WTC11 (cell line): ENCODE measurements at regions not wholly inside any gene's neighbourhood (a gene's known extent, or its start where the extent isn't known, plus 50 kb on each side); places are given as distances from the start of the nearest gene placed in this dataset.

Source experiments
- TEAD4 ChIP-seq: sonication (generic); formaldehyde crosslinking; IDR thresholded peaks from 2 replicates; pipeline ENCODE4 v1.8.0; 2022; ENCODE audit warnings: mild to moderate bottlenecking, missing genetic modification reagents
- TF ChIP-seq, protein P1 (sequence below): fragments of 200-600 bp; IDR thresholded peaks from 2 replicates; pipeline ENCODE4 v1.8.0; 2022; ENCODE audit warnings: antibody characterized with exemption
- TF ChIP-seq, protein P2 (sequence below): sonication (generic); formaldehyde crosslinking; IDR thresholded peaks from 2 replicates; pipeline ENCODE4 v1.8.0; 2022; ENCODE audit warnings: mild to moderate bottlenecking, missing genetic modification reagents

DNA sequence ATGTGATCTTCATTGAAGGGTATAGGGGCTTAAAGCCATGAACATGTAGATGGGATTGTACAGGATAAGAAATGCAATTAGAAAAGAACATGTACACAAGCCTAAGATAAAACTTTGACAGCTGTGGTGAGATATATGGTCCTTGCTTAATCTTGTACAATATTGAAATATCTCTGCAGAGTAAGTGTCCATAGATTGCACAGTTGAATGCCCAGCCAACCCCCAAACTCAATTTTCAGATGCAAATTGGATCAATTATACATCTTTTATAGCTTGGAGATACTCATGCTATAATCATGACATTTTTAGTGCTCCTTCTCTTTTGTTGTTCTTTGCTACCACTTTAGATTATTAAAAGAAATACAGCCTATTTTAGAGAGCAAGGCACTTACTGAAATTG lies 59.5 kb upstream of the CHSY3 start:
- TF ChIP-seq TEAD4 (CRISPR knock-in tag), result no peak
- TF ChIP-seq, protein P1, sequence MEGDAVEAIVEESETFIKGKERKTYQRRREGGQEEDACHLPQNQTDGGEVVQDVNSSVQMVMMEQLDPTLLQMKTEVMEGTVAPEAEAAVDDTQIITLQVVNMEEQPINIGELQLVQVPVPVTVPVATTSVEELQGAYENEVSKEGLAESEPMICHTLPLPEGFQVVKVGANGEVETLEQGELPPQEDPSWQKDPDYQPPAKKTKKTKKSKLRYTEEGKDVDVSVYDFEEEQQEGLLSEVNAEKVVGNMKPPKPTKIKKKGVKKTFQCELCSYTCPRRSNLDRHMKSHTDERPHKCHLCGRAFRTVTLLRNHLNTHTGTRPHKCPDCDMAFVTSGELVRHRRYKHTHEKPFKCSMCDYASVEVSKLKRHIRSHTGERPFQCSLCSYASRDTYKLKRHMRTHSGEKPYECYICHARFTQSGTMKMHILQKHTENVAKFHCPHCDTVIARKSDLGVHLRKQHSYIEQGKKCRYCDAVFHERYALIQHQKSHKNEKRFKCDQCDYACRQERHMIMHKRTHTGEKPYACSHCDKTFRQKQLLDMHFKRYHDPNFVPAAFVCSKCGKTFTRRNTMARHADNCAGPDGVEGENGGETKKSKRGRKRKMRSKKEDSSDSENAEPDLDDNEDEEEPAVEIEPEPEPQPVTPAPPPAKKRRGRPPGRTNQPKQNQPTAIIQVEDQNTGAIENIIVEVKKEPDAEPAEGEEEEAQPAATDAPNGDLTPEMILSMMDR, result no peak
- TF ChIP-seq, protein P2, sequence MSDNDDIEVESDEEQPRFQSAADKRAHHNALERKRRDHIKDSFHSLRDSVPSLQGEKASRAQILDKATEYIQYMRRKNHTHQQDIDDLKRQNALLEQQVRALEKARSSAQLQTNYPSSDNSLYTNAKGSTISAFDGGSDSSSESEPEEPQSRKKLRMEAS, result no peak
